IMR-90 (cell line): ENCODE measurements at regions not wholly inside any gene's neighbourhood (a gene's known extent, or its start where the extent isn't known, plus 50 kb on each side); places are given as distances from the start of the nearest gene placed in this dataset.

ENCODE experiments used
- ATAC-seq: fragments of 200-7000 bp; cut with Tn5 transposase; 2 replicates; pipeline ENCODE4 v1.9.1; 2020; ENCODE audit warnings: low read depth, mild to moderate bottlenecking, moderate library complexity
- BruUV-seq: library from RNA; stranded (reverse); fragments of 400-500 nt; replicated peaks from 2 replicates; lab custom pipeline; 2021; lab: Mats Ljungman, UMichigan
- CTCF ChIA-PET: fragments of 300-600 bp; formaldehyde crosslinking; extraction: SDS; loops from one replicate; lab custom pipeline; 2021; ENCODE audit warnings: antibody characterized with exemption; lab: Yijun Ruan, JAX
- POLR2A ChIA-PET: fragments of 300-600 bp; sonication (Branson Sonifier 250); formaldehyde crosslinking; loops from one replicate; lab custom pipeline; 2022; ENCODE audit warnings: antibody characterized with exemption; ENCODE audit not compliant: unreplicated experiment; lab: Charles Lee
- DNase-seq: peaks from one replicate; pipeline ENCODE4 v3.0.0; 2013
- H2AFZ ChIP-seq: replicated peaks from 2 replicates; pipeline ENCODE3; 2013; ENCODE audit warnings: low read length, mild to moderate bottlenecking; ENCODE audit not compliant: poor library complexity
- H2AK5ac ChIP-seq: 2 replicates; pipeline ENCODE4 v1.6.1; 2013; ENCODE audit warnings: low read depth, low read length, inconsistent platforms
- H2AK9ac ChIP-seq: replicated peaks from 2 replicates; pipeline ENCODE3; 2013; ENCODE audit warnings: mild to moderate bottlenecking, low read depth, low read length, moderate library complexity; ENCODE audit not compliant: poor library complexity
- H2BK120ac ChIP-seq: 2 replicates; pipeline ENCODE4 v1.6.1; 2013; ENCODE audit warnings: low read depth, low read length, inconsistent platforms
- H2BK15ac ChIP-seq: 3 replicates; pipeline ENCODE4 v1.6.1; 2013; ENCODE audit warnings: low read depth, low read length, inconsistent platforms
- H2BK20ac ChIP-seq: 2 replicates; pipeline ENCODE4 v1.6.1; 2013; ENCODE audit warnings: low read depth, mild to moderate bottlenecking, inconsistent platforms, low read length, moderate library complexity
- H2BK5ac ChIP-seq: 2 replicates; pipeline ENCODE4 v1.6.1; 2013; ENCODE audit warnings: mild to moderate bottlenecking, low read depth, low read length, inconsistent platforms; ENCODE audit not compliant: poor library complexity, severe bottlenecking
- H3K14ac ChIP-seq: replicated peaks from 2 replicates; pipeline ENCODE4 v1.6.1; 2013; ENCODE audit warnings: low read depth, low read length, inconsistent platforms
- H3K18ac ChIP-seq: 2 replicates; pipeline ENCODE4 v1.6.1; 2013; ENCODE audit warnings: low read depth, low read length, control low read depth
- H3K23ac ChIP-seq: 2 replicates; pipeline ENCODE4 v1.6.1; 2013; ENCODE audit warnings: low read depth, low read length, inconsistent platforms
- H3K27ac ChIP-seq: 2 replicates; pipeline ENCODE4 v1.5.1; 2013; ENCODE audit warnings: mild to moderate bottlenecking, control low read depth, low read length; ENCODE audit not compliant: insufficient read depth
- H3K27me3 ChIP-seq: 2 replicates; pipeline ENCODE4 v1.6.1; 2013; ENCODE audit warnings: low read length; ENCODE audit not compliant: control insufficient read depth, insufficient read depth
- H3K36me3 ChIP-seq: 2 replicates; pipeline ENCODE4 v1.6.1; 2013; ENCODE audit warnings: low read length, mixed read lengths; ENCODE audit not compliant: control insufficient read depth, insufficient read depth
- H3K4ac ChIP-seq: 2 replicates; pipeline ENCODE4 v1.6.1; 2013; ENCODE audit warnings: low read depth, low read length, inconsistent platforms
- H3K4me1 ChIP-seq: 2 replicates; pipeline ENCODE4 v1.6.1; 2013; ENCODE audit warnings: low read length, mixed read lengths; ENCODE audit not compliant: control insufficient read depth, insufficient read depth
- H3K4me2 ChIP-seq: 2 replicates; pipeline ENCODE4 v1.6.1; 2013; ENCODE audit warnings: low read depth, mild to moderate bottlenecking, control low read depth, low read length, moderate library complexity
- H3K4me3 ChIP-seq: 2 replicates; pipeline ENCODE4 v1.5.1; 2013; ENCODE audit warnings: low read depth, mild to moderate bottlenecking, control low read depth, low read length, moderate library complexity; ENCODE audit not compliant: insufficient read depth
- H3K56ac ChIP-seq: 2 replicates; pipeline ENCODE4 v1.6.1; 2013; ENCODE audit warnings: low read length, inconsistent platforms; ENCODE audit not compliant: insufficient read depth; ENCODE audit errors: extremely low read depth
- H3K79me1 ChIP-seq, 2 experiments: 2 replicates each; pipeline ENCODE4 v1.6.1; 2013; ENCODE audit warnings: low read length in 2 of 2, inconsistent platforms in 1 of 2, low read depth in 1 of 2
- H3K9ac ChIP-seq: 2 replicates; pipeline ENCODE4 v1.6.1; 2013; ENCODE audit warnings: low read depth, low read length, control low read depth
- H3K9me1 ChIP-seq: 2 replicates; pipeline ENCODE4 v1.6.1; 2013; ENCODE audit warnings: low read length, inconsistent platforms; ENCODE audit not compliant: insufficient read depth
- H3K9me3 ChIP-seq: 2 replicates; pipeline ENCODE4 v1.6.1; 2013; ENCODE audit warnings: low read length; ENCODE audit not compliant: control insufficient read depth, insufficient read depth
- H4K20me1 ChIP-seq: 2 replicates; pipeline ENCODE4 v1.6.1; 2013; ENCODE audit warnings: low read length, inconsistent platforms; ENCODE audit not compliant: insufficient read depth
- H4K5ac ChIP-seq: 2 replicates; pipeline ENCODE4 v1.6.1; 2013; ENCODE audit warnings: mild to moderate bottlenecking, low read depth, low read length, control low read depth
- H4K8ac ChIP-seq, 2 experiments: 2 replicates each; pipeline ENCODE4 v1.6.1; 2013; ENCODE audit warnings: low read depth in 2 of 2, low read length in 2 of 2, control low read depth in 1 of 2, inconsistent platforms in 1 of 2
- H4K91ac ChIP-seq: 2 replicates; pipeline ENCODE4 v1.6.1; 2013; ENCODE audit warnings: low read depth, low read length, inconsistent platforms; ENCODE audit not compliant: insufficient read depth
- BHLHE40 ChIP-seq: fragments of 150-350 bp; IDR thresholded peaks from 2 replicates; pipeline ENCODE4 v1.6.1; 2016; ENCODE audit warnings: mild to moderate bottlenecking, low read depth, low read length
- CHD1 ChIP-seq: IDR thresholded peaks from 2 replicates; pipeline ENCODE4 v1.6.1; 2012; ENCODE audit warnings: low read depth, low read length, improper control_type of control experiment
- CTCF ChIP-seq: conservative IDR thresholded peaks from 2 replicates; pipeline ENCODE4 v1.5.1; 2012; ENCODE audit warnings: mild to moderate bottlenecking, low read depth, low read length, improper control_type of control experiment
- ELK1 ChIP-seq: fragments of 150-350 bp; IDR thresholded peaks from 2 replicates; pipeline ENCODE4 v1.6.1; 2016; ENCODE audit warnings: low read depth, mild to moderate bottlenecking, low read length, moderate library complexity, borderline replicate concordance
- MAFK ChIP-seq: IDR thresholded peaks from 2 replicates; pipeline ENCODE4 v1.6.1; 2012; ENCODE audit warnings: low read depth, low read length, improper control_type of control experiment
- MAZ ChIP-seq: IDR thresholded peaks from 2 replicates; pipeline ENCODE4 v1.6.1; 2012; ENCODE audit warnings: low read depth, mild to moderate bottlenecking, low read length, improper control_type of control experiment, moderate library complexity, borderline replicate concordance
- NFE2L2 ChIP-seq: fragments of 150-350 bp; IDR thresholded peaks from 2 replicates; pipeline ENCODE4 v1.6.1; 2016; ENCODE audit warnings: low read depth, mild to moderate bottlenecking, low read length
- RFX5 ChIP-seq: IDR thresholded peaks from 2 replicates; pipeline ENCODE4 v1.8.0; 2012; ENCODE audit warnings: low read depth, mild to moderate bottlenecking, low read length, moderate library complexity
- WGBS, 2 experiments: methylation state at CpG; one replicate each; pipeline versions ENCODE4 v1.1.5 to v1.1.7; 2013; ENCODE audit warnings: missing lambda C conversion rate in 2 of 2; ENCODE audit not compliant: insufficient read length in 1 of 2; ENCODE audit errors: extremely low coverage in 2 of 2; 5-methylcytosine and 5-hydroxymethylcytosine counted together
- dilution Hi-C: fragments of 300-500 bp; cut with HindIII; formaldehyde crosslinking; loops from one replicate; pipeline ENCODE4 v1.14.3; 2018; ENCODE audit warnings: low sequenced_read_pairs; ENCODE audit not compliant: unreplicated experiment
- in situ Hi-C: fragments of 300-500 bp; cut with MboI; formaldehyde crosslinking; loops from 3 replicates; pipeline ENCODE4 v1.14.3; 2019; ENCODE audit warnings: low sequenced_read_pairs, inconsistent platforms, mixed read lengths
- intact Hi-C: fragments of 100-400 bp; cut with micrococcal nuclease; formaldehyde crosslinking; loops from 2 replicates; pipeline ENCODE4 v1.10.0; 2022

- Histone ChIP-seq H3K79me1 (no peaks in the 10 kb centered on the region), H3K23ac (no peak overlapping the region), H4K8ac (no peak overlapping the region), H2BK5ac (no peak overlapping the region), H2BK15ac (no peak overlapping the region), H3K56ac (no peak overlapping the region), H3K18ac (no peak overlapping the region), H3K9me1 (no peaks in the 10 kb centered on the region), H2AFZ (no peak overlapping the region), H3K14ac (no peak overlapping the region), H3K4me2 (no peak overlapping the region), H3K27ac (no peak overlapping the region), H3K36me3 (no peaks in the 10 kb centered on the region), H2AK5ac (no peak overlapping the region), H3K4me1 (no peaks in the 10 kb centered on the region), H3K27me3 (no peaks in the 10 kb centered on the region), H2BK20ac (no peak overlapping the region), H3K9me3 (peaks cover 5% of the 10 kb centered on the region; the same call in 1 of the 2 replicates), H2AK9ac (no peak overlapping the region), H4K20me1 (no peaks in the 10 kb centered on the region), H3K9ac (no peak overlapping the region), H4K91ac (no peak overlapping the region), H3K4me3 (no peak overlapping the region), H2BK120ac (no peak overlapping the region), H4K5ac (no peak overlapping the region), H3K4ac (no peak overlapping the region)
- no TSS peak for BruUV-seq
- no peak for TF ChIP-seq ELK1
- TF ChIP-seq MAZ, result no peak
- TF ChIP-seq RFX5, result no peak
- no peak for TF ChIP-seq CTCF
- TF ChIP-seq MAFK, result no peak
- TF ChIP-seq CHD1, result no peak
- TF ChIP-seq BHLHE40, result no peak
- TF ChIP-seq NFE2L2, result no peak
- ChIA-PET POLR2A (no interaction called here), CTCF (no interaction called here)
- in situ Hi-C loops, result no loop called here
- intact Hi-C loops, result no loop called here
- dilution Hi-C loops, result no loop called here
- ATAC-seq, result no peak
- WGBS, 2 experiments, result 72% methylated on average over 2 of the region's 6 CpGs; no CpG with 5 or more reads in 1 of the 2 experiments
- DNase-seq, result no peak
Measured at GRCh38 chr2:765369-765768, 88.2 kb upstream of the TMEM18 start.
